EH (cell line): ENCODE measurements at regions not wholly inside any gene's neighbourhood (a gene's known extent, or its start where the extent isn't known, plus 50 kb on each side); places are given as distances from the start of the nearest gene placed in this dataset.
"Not testable (repeated sequence)": the region's sequence is repeated elsewhere in the genome, so short reads cannot be mapped to it uniquely, and the experiment has no call there.

Experiments used
- DNase-seq: peaks from one replicate; pipeline ENCODE4 v3.0.0-alpha.2; 2015; ENCODE audit warnings: low read depth

GRCh38 chr9:108039012-108039411 is 549.4 kb upstream of the KLF4 start:
- DNase-seq, result no peak

GRCh38 chr9:108035487-108035886 is 545.9 kb upstream of the KLF4 start:
- no peak for DNase-seq

- DNase-seq, result peak; percentile 68
Measured at GRCh38 chr9:108033976-108034964, 544.7 kb upstream of the KLF4 start.

GRCh38 chr9:108032079-108032478 is 542.5 kb upstream of the KLF4 start:
- not testable (repeated sequence) for DNase-seq

GRCh38 chr9:108031221-108031620 is 541.7 kb upstream of the KLF4 start:
- not testable (repeated sequence) for DNase-seq

- DNase-seq, result not testable (repeated sequence)
Measured at GRCh38 chr9:108026718-108027117, 537.1 kb upstream of the KLF4 start.

GRCh38 chr9:108024604-108025003 is 535.0 kb upstream of the KLF4 start:
- DNase-seq, result no peak

GRCh38 chr9:108022246-108022935 is 532.8 kb upstream of the KLF4 start:
- no peak for DNase-seq

GRCh38 chr9:108021096-108021710 is 531.6 kb upstream of the KLF4 start:
- DNase-seq, result peak; percentile 6

GRCh38 chr9:108019821-108020220 is 530.3 kb upstream of the KLF4 start:
- no peak for DNase-seq

- DNase-seq, result no peak
Measured at GRCh38 chr9:108017671-108018070, 528.1 kb upstream of the KLF4 start.

GRCh38 chr9:108016446-108016845 is 526.9 kb upstream of the KLF4 start:
- no peak for DNase-seq

GRCh38 chr9:108015690-108016089 is 526.1 kb upstream of the KLF4 start:
- DNase-seq, result no peak

GRCh38 chr9:108014353-108014752 is 524.8 kb upstream of the KLF4 start:
- no peak for DNase-seq

- DNase-seq, result no peak
Measured at GRCh38 chr9:108012886-108013665, 523.5 kb upstream of the KLF4 start.

GRCh38 chr9:108012405-108012804 is 522.8 kb upstream of the KLF4 start:
- DNase-seq, result no peak

- no peak for DNase-seq
Measured at GRCh38 chr9:108003526-108003925, 514.0 kb upstream of the KLF4 start.

GRCh38 chr9:108002371-108002956 is 512.9 kb upstream of the KLF4 start:
- DNase-seq, result no peak

GRCh38 chr9:108001237-108001636 is 511.7 kb upstream of the KLF4 start:
- DNase-seq, result no peak

- peak; percentile 19 for DNase-seq
Measured at GRCh38 chr9:107999890-108000289, 510.3 kb upstream of the KLF4 start.

GRCh38 chr9:107999011-107999410 is 509.4 kb upstream of the KLF4 start:
- DNase-seq, result no peak
